ENCODE measurements at regions not wholly inside any gene's neighbourhood (a gene's known extent, or its start where the extent isn't known, plus 50 kb on each side); places are given as distances from the start of the nearest gene placed in this dataset.

GRCh38 chr15:57895291-57895690, 170.2 kb downstream of the ALDH1A2 start:
- Histone ChIP-seq H3K9me2 (no peaks in the 10 kb centered on the region), H3K4me3 (ENCODE audit: low read depth in 2 of 2, low read length in 1 of 2) (no peak overlapping the region), H3K79me2 (ENCODE audit: insufficient read depth) (no peaks in the 10 kb centered on the region), H3F3A (replicated peaks; ENCODE audit: insufficient read depth) (no peaks in the 10 kb centered on the region), H3K9me3 (no peaks in the 10 kb centered on the region), H2AFZ (ENCODE audit: low read depth) (no peak overlapping the region), H3K4me2 (no peak overlapping the region), H3K27me3 (ENCODE audit: insufficient read depth) (no peaks in the 10 kb centered on the region), H3K36me3 (replicated peaks in 1 of 2; ENCODE audit: control insufficient read depth in 1 of 2, insufficient read depth in 2 of 2, low read length in 1 of 2) (no peaks in the 10 kb centered on the region), H3K9ac (no peak overlapping the region), H3K27ac (ENCODE audit: low read depth in 2 of 2, low read length in 1 of 2) (no peak overlapping the region), H4K20me1 (ENCODE audit: insufficient read depth) (no peaks in the 10 kb centered on the region), H3K4me1 (ENCODE audit: control insufficient read depth in 1 of 2, insufficient read depth in 2 of 2, low read depth in 1 of 2, low read length in 1 of 2) (no peaks in the 10 kb centered on the region)
- no peak for TF ChIP-seq EZH2phosphoT487 (IDR thresholded peaks at IDR 0.05; ENCODE audit: borderline replicate concordance, low read depth)
- TF ChIP-seq CHD2 (IDR thresholded peaks at IDR 0.05; ENCODE audit: low read length, partially characterized antibody): no peak
- TF ChIP-seq CTCF (IDR thresholded peaks at IDR 0.05): no peak
- no peak for TF ChIP-seq MEF2A (IDR thresholded peaks at IDR 0.05; ENCODE audit: borderline replicate concordance, low read depth)
- no peak for TF ChIP-seq GABPA (IDR thresholded peaks at IDR 0.05; ENCODE audit: low read depth)
- TF ChIP-seq NRF1 (IDR thresholded peaks at IDR 0.05; ENCODE audit: low read depth, low read length): no peak
- TF ChIP-seq RFX5 (IDR thresholded peaks at IDR 0.05; ENCODE audit: low read length): no peak
- TF ChIP-seq FOSL2 (IDR thresholded peaks at IDR 0.05; ENCODE audit: borderline replicate concordance, low read depth): no peak
- no peak for TF ChIP-seq JUND (IDR thresholded peaks at IDR 0.05)
- TF ChIP-seq RXRA (IDR thresholded peaks at IDR 0.05; ENCODE audit: borderline replicate concordance, low read depth): no peak
- ChIA-PET CTCF (interaction anchor here (1.1 to 1.2 kb wide), 3 partner anchors 34 to 287 kb away, joined by 3 to 4 read pairs (median 4); no protein-coding TSS in a partner anchor), POLR2A (no interaction called here)
- 52% methylated on average over 1 of the region's 1 CpG for WGBS (ENCODE audit: low lambda C conversion rate)
- DNase-seq: no peak

- Histone ChIP-seq H3K4me3 (ENCODE audit: low read depth in 2 of 2, low read length in 1 of 2) (no peak overlapping the region), H4K20me1 (ENCODE audit: insufficient read depth) (no peaks in the 10 kb centered on the region), H3K4me2 (no peak overlapping the region), H3K4me1 (ENCODE audit: control insufficient read depth in 1 of 2, insufficient read depth in 2 of 2, low read depth in 1 of 2, low read length in 1 of 2) (no peaks in the 10 kb centered on the region), H3K9ac (no peak overlapping the region), H3K9me3 (no peaks in the 10 kb centered on the region), H3K27ac (ENCODE audit: low read depth in 2 of 2, low read length in 1 of 2) (no peak overlapping the region), H3K27me3 (ENCODE audit: insufficient read depth) (no peaks in the 10 kb centered on the region), H2AFZ (ENCODE audit: low read depth) (no peak overlapping the region), H3K9me2 (no peaks in the 10 kb centered on the region), H3K79me2 (ENCODE audit: insufficient read depth) (no peaks in the 10 kb centered on the region), H3K36me3 (replicated peaks in 1 of 2; ENCODE audit: control insufficient read depth in 1 of 2, insufficient read depth in 2 of 2, low read length in 1 of 2) (no peaks in the 10 kb centered on the region), H3F3A (replicated peaks; ENCODE audit: insufficient read depth) (no peaks in the 10 kb centered on the region)
- DNase-seq: no peak
- 64% methylated on average over 5 of the region's 5 CpGs for WGBS (ENCODE audit: low lambda C conversion rate)
- CTCF ChIA-PET: interaction anchor here (1.2 kb wide), 2 partner anchors 35 to 145 kb away, joined by 4 read pairs; no protein-coding TSS in a partner anchor
- POLR2A ChIA-PET: no interaction called here
- TF ChIP-seq IRF3 (IDR thresholded peaks at IDR 0.05; ENCODE audit: low read depth, low read length) (no peak), TCF12 (IDR thresholded peaks at IDR 0.05) (no peak), FOSL2 (IDR thresholded peaks at IDR 0.05; ENCODE audit: borderline replicate concordance, low read depth) (no peak), MEF2A (IDR thresholded peaks at IDR 0.05; ENCODE audit: borderline replicate concordance, low read depth) (no peak), FOXJ3 (CRISPR knock-in tag; IDR thresholded peaks at IDR 0.05) (no peak), REST (IDR thresholded peaks at IDR 0.05; ENCODE audit: low read depth, low read length) (no peak), CTCF (IDR thresholded peaks at IDR 0.05) (no peak), SIN3A (IDR thresholded peaks at IDR 0.05; ENCODE audit: borderline replicate concordance, low read depth, low read length) (no peak), TAF1 (IDR thresholded peaks at IDR 0.05; ENCODE audit: borderline replicate concordance, low read depth, low read length) (no peak), PBX3 (IDR thresholded peaks at IDR 0.05) (no peak)
Measured at GRCh38 chr15:57896114-57896513, 169.4 kb downstream of the ALDH1A2 start.

Measured in SK-N-SH (cell line).